D341Med (cell line): ENCODE measurements at regions not wholly inside any gene's neighbourhood (a gene's known extent, or its start where the extent isn't known, plus 50 kb on each side); places are given as distances from the start of the nearest gene placed in this dataset.
"Not testable (repeated sequence)": the region's sequence is repeated elsewhere in the genome, so short reads cannot be mapped to it uniquely, and the experiment has no call there.

Source experiments
- DNase-seq: peaks from one replicate; pipeline ENCODE4 v3.0.0; 2012; ENCODE audit warnings: low spot score

GRCh38 chr2:4916094-4916493 is 776.1 kb upstream of the SOX11 start:
- DNase-seq = no peak

DNA sequence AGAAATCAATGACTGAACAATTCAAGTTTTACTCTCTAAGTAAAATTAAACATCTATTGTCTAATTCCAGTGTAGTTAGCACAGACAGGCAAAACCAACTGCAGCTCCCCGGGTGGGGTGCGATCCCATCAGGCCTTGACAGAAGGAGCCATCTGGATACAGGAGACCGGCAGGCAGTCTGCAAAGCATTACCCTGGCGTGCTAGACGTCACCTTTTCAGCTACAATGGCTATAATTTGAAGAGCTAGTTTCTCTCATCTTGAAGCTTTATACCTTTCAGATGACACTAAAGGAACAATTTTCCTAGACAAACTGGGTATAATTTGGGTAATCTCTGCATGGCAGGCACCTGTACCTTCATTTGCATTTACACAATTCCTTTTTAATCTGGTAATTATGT is 761.5 kb upstream of the SOX11 start:
- DNase-seq = peak; percentile 65

- no peak for DNase-seq
These were observed 760.3 kb upstream of the SOX11 start for GRCh38 chr2:4931721-4932365.

- DNase-seq = not testable (repeated sequence)
These were observed 756.9 kb upstream of the SOX11 start for GRCh38 chr2:4935291-4935690.

- DNase-seq = no peak
These were observed 754.6 kb upstream of the SOX11 start for GRCh38 chr2:4937550-4937949.

GRCh38 chr2:4938206-4938605 is 754.0 kb upstream of the SOX11 start:
- no peak for DNase-seq

DNA sequence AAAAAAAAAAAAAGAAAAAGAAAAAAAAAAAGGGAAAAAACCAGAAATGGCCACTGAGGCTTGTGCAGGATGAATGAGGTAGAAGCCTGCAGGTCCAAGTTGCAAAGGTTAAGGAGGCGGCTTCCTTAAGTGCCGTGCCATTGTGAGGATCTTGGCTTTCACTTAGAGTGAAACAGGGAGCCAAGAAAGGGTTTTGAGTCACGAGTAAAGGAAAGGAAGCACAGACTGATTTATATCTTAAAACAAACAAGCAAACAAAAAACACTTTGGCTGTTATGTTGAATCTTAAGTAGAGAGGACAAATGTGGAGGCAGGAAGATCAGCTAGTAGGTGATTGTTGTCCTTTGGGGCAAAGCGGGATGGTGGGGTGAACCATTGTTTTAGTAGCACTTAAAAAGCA is 749.7 kb upstream of the SOX11 start:
- DNase-seq = no peak

DNA sequence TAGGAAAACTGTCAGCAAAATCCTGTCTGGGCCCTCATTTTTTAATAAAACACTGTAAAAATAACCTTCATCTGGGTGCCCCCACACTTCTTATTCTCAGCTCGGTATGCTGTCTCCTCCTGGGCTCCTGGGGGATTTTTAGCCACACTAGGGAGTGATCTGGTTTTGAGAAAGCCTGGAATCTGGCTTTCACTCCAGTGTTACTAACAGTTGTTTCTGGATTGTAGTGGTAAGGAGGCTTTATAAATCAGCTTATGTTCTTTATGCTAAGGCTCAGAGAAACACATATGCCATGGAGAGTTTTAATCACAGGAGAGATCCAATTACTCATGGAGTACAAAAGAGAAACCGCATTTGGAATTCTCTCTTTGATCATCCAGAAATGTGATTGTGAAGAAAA is 744.3 kb upstream of the SOX11 start:
- DNase-seq = peak; percentile 46

- DNase-seq = no peak
These were observed 740.8 kb upstream of the SOX11 start for GRCh38 chr2:4951368-4951767.

DNA sequence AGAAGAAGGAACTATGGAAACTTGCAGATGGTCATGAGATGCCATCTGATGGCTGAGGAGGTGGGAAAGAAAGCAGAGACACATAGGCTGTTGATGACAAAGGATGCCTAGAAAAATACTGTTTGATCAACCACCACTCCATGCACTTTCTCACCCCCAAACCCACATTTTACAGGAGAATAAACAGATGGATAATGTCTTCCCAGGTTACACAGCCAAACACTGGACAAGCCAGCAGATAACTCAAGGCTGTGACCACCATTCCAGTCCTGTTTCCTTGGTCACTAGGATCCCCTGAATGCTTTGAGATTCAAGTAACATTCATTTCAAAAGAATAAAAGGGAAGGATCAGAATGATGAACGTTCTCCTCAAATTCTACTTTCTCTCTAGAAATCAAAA is 733.0 kb upstream of the SOX11 start:
- no peak for DNase-seq

GRCh38 chr2:4962419-4962818 is 729.8 kb upstream of the SOX11 start:
- no peak for DNase-seq

DNA sequence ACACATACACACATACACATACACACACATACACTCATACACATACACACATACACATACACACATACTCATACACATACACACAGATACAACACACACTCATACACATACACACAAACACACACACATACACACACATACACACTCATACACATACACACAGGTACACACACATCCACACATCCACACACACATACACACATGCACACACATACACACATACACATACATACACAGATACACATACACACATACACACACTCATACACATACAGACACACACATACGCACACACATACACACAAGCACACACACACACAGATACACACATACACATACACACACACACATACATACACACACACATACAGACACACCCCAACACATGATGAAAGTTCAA is 729.1 kb upstream of the SOX11 start:
- no peak for DNase-seq

GRCh38 chr2:4964001-4964540 is 728.1 kb upstream of the SOX11 start:
- DNase-seq = no peak

GRCh38 chr2:4964579-4964978 is 727.6 kb upstream of the SOX11 start:
- DNase-seq = no peak

DNA sequence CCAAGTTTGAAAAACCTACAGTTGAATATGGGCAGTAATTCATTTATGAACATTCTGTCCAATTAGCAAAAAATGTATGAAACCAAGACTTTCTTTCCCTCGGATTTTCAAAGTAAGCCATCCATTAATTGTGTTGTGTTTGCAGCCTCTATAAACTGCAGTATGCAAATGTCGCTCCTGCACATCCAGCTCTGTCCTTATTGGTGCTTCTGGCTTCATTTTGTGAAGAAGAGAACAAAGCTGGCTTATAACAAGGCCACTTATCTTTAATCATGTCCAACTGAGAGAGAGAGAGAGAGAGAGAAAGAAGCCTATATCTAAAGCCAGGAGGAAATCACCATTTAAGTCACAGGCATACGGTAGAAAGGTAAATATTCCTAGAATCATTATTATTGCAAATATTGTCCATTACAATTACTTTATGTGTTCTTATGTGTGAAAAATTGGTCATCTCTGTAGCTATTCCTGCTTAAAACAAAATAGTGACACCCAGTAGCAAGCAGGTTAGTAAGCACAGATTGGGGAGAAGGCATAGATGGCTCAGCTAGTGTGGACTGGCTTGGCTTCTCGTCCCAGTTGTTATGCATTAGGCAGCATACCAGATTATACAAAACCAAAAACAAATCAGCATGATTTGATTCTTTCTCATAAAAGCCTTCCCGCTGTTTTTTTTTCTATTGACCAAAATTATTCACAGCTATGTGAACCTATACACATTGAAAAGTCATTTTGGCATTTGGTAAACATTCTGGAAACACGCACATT is 726.4 kb upstream of the SOX11 start:
- DNase-seq = no peak

- no peak for DNase-seq
These were observed 725.0 kb upstream of the SOX11 start for GRCh38 chr2:4967206-4967605.

GRCh38 chr2:4972472-4972871 is 719.7 kb upstream of the SOX11 start:
- DNase-seq = no peak

DNA sequence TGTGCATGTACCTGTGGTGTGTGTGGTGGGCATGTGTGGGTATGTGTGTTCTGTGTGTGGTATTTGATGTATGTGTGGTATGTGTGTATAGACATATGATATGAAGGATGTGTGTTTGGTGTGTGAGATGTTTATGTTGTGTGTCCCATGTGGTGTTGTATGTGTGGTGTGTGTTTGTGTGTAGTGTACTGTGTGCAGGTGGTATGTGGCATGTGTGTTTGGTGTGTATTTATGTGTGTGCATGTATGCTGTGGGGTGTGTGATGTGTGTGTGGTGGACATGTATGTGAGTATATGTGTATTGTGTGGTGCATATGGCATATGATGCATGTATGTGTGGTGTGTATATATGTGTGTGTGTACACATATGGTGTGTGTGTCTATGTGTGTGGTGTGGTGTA is 718.8 kb upstream of the SOX11 start:
- no peak for DNase-seq

GRCh38 chr2:4973973-4974372 is 718.2 kb upstream of the SOX11 start:
- DNase-seq = no peak

DNA sequence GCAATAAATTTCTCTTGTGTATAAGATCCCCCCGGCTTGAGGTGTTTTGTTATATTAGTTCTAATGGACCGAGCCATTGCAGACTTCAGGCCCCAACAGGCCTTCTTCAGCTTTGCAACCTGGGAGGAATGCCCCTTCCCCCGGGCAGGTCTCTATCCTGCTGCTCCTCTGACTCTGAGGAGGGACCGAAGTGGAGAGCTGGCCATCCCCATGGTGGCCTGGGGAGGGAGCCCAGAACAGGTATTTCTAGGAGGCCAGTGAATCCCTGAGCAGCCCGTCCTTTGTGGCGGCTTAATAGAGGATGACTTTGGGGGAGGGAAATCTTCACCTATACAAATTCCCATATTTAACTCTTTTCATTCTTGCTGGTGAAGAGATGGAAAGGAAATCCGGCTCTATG is 715.8 kb upstream of the SOX11 start:
- DNase-seq = no peak

DNA sequence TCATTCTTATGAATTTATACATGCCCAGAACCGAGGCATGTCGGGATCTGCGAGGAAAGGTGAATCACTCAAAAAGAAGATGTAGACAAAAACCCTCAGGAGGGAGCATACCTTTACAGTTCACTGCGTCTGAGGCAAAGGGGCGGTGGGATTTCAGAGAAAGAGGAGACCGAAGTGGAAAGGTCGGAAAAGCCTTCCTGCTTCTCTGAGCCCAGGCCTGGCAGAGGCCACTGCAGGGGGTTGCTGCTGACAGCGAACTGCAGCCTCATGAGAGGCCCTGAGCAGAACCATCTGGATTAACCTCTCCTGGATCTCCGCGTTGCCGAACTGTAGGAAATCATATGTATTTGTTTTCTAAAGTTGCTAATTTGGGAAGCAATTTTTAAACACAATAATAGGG is 713.1 kb upstream of the SOX11 start:
- DNase-seq = no peak

DNA sequence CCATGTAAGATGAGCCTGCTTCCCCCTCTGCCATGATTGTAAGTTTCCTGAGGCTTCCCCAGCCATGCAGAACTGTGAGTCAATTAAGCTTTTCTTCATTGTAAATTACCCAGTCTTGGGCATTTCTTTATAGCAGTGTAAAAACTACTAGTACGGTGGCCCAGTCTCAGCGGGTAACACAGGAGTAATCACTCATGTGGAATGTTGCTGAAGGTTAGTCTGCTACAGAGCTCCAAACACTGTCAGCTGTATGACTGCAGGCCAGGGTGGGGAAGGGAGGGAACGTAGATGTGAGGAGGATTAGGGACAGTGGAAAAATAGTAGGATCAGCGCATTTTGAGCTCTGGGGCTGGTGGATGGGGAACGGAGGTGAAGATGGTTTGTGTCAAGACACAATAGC is 711.2 kb upstream of the SOX11 start:
- DNase-seq = no peak

DNA sequence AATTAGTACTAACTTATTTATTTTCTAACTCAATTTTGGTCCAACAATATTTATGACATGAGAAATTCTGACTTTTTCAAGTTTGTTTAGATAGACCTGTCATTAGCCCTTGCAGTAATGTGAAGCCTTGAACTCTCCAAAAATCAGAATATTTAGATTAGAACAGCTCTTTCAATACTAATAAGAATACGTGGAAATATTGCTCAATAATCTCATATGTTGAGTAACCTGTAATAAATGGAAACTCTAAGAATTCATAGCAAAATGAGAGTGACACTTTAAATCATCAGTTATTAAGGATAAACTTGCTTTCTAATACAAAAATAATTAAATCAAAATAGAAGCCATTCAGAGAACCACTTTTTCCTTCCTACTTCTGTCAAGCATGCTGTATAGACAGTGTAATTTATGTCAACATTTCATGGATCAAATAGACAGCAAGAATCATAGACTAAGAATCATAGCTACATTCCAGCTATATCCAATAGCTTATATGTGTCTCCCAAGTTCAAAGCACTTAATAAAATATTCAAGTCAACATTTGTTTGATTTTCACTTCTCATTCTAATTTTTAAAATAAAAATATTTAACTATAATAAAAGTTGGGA is 710.3 kb upstream of the SOX11 start:
- no peak for DNase-seq
